NCI-H446 treated with DMSO at 0.1 percent for 48 hours (cell line): ENCODE measurements at regions not wholly inside any gene's neighbourhood (a gene's known extent, or its start where the extent isn't known, plus 50 kb on each side); places are given as distances from the start of the nearest gene placed in this dataset.

Source experiments
- DNase-seq: peaks from one replicate; lab custom pipeline; 2025; lab: John Stamatoyannopoulos, UW

- DNase-seq: no peak
These were observed 629.2 kb downstream of the OTOL1 start for GRCh38 chr3:162125790-162126189.

- DNase-seq: no peak
These were observed 634.0 kb downstream of the OTOL1 start for GRCh38 chr3:162130582-162130981.

- no peak for DNase-seq
These were observed 636.4 kb downstream of the OTOL1 start for GRCh38 chr3:162132981-162133380.

GRCh38 chr3:162134571-162134970 lies 638.0 kb downstream of the OTOL1 start:
- no peak for DNase-seq

- no peak for DNase-seq
These were observed 639.5 kb downstream of the OTOL1 start for GRCh38 chr3:162136136-162136535.

GRCh38 chr3:162138509-162138908 lies 641.9 kb downstream of the OTOL1 start:
- no peak for DNase-seq

GRCh38 chr3:162139841-162140240 lies 643.2 kb downstream of the OTOL1 start:
- DNase-seq: no peak

GRCh38 chr3:162141272-162141791 lies 644.7 kb downstream of the OTOL1 start:
- DNase-seq: no peak

- DNase-seq: no peak
These were observed 645.9 kb downstream of the OTOL1 start for GRCh38 chr3:162142511-162142910.

GRCh38 chr3:162143180-162143579 lies 646.6 kb downstream of the OTOL1 start:
- no peak for DNase-seq

GRCh38 chr3:162147996-162148395 lies 651.4 kb downstream of the OTOL1 start:
- no peak for DNase-seq

GRCh38 chr3:162150790-162151189 lies 654.2 kb downstream of the OTOL1 start:
- DNase-seq: no peak

- DNase-seq: no peak
These were observed 656.0 kb downstream of the OTOL1 start for GRCh38 chr3:162152636-162153035.

GRCh38 chr3:162161595-162161994 lies 665.0 kb downstream of the OTOL1 start:
- DNase-seq: no peak

- DNase-seq: no peak
These were observed 668.7 kb downstream of the OTOL1 start for GRCh38 chr3:162165346-162165745.

GRCh38 chr3:162166543-162166942 lies 669.9 kb downstream of the OTOL1 start:
- DNase-seq: no peak

GRCh38 chr3:162168715-162169114 lies 672.1 kb downstream of the OTOL1 start:
- DNase-seq: no peak

GRCh38 chr3:162170581-162170980 lies 674.0 kb downstream of the OTOL1 start:
- DNase-seq: no peak

- DNase-seq: no peak
These were observed 675.4 kb downstream of the OTOL1 start for GRCh38 chr3:162171970-162172369.

GRCh38 chr3:162175145-162175544 lies 678.5 kb downstream of the OTOL1 start:
- no peak for DNase-seq

GRCh38 chr3:162175878-162176277 lies 679.3 kb downstream of the OTOL1 start:
- DNase-seq: no peak

GRCh38 chr3:162183440-162183839 lies 686.8 kb downstream of the OTOL1 start:
- DNase-seq: no peak

GRCh38 chr3:162192340-162193029 lies 695.9 kb downstream of the OTOL1 start:
- DNase-seq: no peak
